ENCODE measurements at regions not wholly inside any gene's neighbourhood (a gene's known extent, or its start where the extent isn't known, plus 50 kb on each side); places are given as distances from the start of the nearest gene placed in this dataset.

GRCh38 chr11:29645373-29645772 lies 371.5 kb downstream of the KCNA4 start:
- no peak for TF ChIP-seq CTCF (conservative IDR thresholded peaks at IDR 0.05; ENCODE audit: low read depth, low read length)

GRCh38 chr11:29641201-29641600 lies 375.6 kb downstream of the KCNA4 start:
- no peak for DNase-seq (ENCODE audit: low read depth)
- TF ChIP-seq CTCF (conservative IDR thresholded peaks at IDR 0.05; ENCODE audit: low read depth, low read length), result no peak

More at GRCh38 chr11:29645373-29645772, 371.5 kb downstream of the KCNA4 start:
- no peak overlapping the region for H3K4me3 ChIP-seq (ENCODE audit: low read length)
- DNase-seq (ENCODE audit: low read depth), result no peak

GRCh38 chr11:29634744-29635143 lies 382.1 kb downstream of the KCNA4 start:
- no peak overlapping the region for H3K4me3 ChIP-seq (ENCODE audit: low read length)
- DNase-seq (ENCODE audit: low read depth), result no peak
- no peak for TF ChIP-seq CTCF (conservative IDR thresholded peaks at IDR 0.05; ENCODE audit: low read depth, low read length)

More at GRCh38 chr11:29641201-29641600, 375.6 kb downstream of the KCNA4 start:
- no peak overlapping the region for H3K4me3 ChIP-seq (ENCODE audit: low read length)

GRCh38 chr11:29634244-29634643 lies 382.6 kb downstream of the KCNA4 start:
- peak; percentile 57 for TF ChIP-seq CTCF (conservative IDR thresholded peaks at IDR 0.05; ENCODE audit: low read depth, low read length)
- DNase-seq (ENCODE audit: low read depth), result no peak
- no peak overlapping the region for H3K4me3 ChIP-seq (ENCODE audit: low read length)

GRCh38 chr11:29629286-29629685 lies 387.5 kb downstream of the KCNA4 start:
- no peak for TF ChIP-seq CTCF (conservative IDR thresholded peaks at IDR 0.05; ENCODE audit: low read depth, low read length)
- no peak for DNase-seq (ENCODE audit: low read depth)

GRCh38 chr11:29628609-29629008 lies 388.2 kb downstream of the KCNA4 start:
- no peak for DNase-seq (ENCODE audit: low read depth)
- TF ChIP-seq CTCF (conservative IDR thresholded peaks at IDR 0.05; ENCODE audit: low read depth, low read length), result no peak
- H3K4me3 ChIP-seq (ENCODE audit: low read length), result no peak overlapping the region

More at GRCh38 chr11:29629286-29629685, 387.5 kb downstream of the KCNA4 start:
- no peak overlapping the region for H3K4me3 ChIP-seq (ENCODE audit: low read length)

- no peak for TF ChIP-seq CTCF (conservative IDR thresholded peaks at IDR 0.05; ENCODE audit: low read depth, low read length)
- H3K4me3 ChIP-seq (ENCODE audit: low read length), result no peak overlapping the region
- DNase-seq (ENCODE audit: low read depth), result no peak
Measured at GRCh38 chr11:29627541-29627940, 389.3 kb downstream of the KCNA4 start.
